GM18502 (cell line): ENCODE measurements at regions not wholly inside any gene's neighbourhood (a gene's known extent, or its start where the extent isn't known, plus 50 kb on each side); places are given as distances from the start of the nearest gene placed in this dataset.

ENCODE experiments used
- ATAC-seq: cut with Tn5 transposase; IDR thresholded peaks from one replicate; pipeline ENCODE4 v1.9.1; 2021; ENCODE audit warnings: mild to moderate bottlenecking; ENCODE audit not compliant: unreplicated experiment, poor library complexity

DNA sequence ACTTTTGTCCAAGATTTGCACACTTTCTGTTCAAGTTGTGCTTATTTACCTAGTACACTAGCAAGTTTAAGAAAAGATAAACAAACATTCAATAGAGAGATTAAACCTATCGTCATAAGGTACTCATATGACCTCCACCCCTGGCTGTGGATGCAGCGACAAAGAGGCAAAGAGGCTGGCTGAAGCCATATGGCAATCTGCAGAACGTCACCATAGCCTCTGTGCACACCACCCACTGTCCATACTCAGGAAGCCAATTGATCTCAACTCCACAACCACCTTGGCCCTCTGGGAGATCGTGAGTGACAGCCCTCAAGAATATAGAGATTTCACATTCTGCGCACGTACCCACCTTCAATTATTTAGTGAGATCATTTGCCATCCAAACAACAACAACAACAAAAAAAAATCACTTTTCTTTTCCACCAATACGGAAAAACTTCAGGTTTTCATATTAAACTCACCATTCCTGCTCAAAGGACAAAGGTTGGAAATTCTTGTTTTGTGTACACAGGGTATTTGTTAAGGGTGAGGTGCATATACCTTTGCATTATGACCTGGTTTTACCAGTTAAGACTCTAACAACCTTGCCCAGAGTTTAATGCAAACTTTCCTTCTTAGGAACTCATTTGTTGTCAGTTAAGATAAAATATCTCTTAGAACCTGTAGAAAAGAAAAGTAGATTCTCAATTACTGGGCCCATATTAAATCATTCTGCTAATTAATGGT is 243.0 kb upstream of the FSTL5 start:
- ATAC-seq: no peak

DNA sequence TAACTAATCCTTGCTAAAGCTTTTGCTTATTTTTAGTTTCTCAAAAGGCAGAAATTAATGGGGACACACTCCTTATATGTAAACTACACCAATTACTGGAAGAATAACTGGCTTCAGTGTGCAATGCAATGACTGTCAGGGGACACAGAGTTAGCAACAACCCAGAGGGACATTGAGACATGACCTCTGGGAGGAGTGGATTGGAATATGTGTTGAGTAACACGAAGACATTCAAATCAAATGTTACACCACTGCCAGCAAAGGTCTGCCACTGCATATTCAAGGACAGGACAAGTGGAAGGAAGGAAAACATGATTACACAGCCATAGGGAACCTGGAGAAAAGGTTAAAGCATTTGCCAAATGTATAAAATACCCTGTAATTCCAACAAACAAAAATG is 240.1 kb upstream of the FSTL5 start:
- no peak for ATAC-seq

DNA sequence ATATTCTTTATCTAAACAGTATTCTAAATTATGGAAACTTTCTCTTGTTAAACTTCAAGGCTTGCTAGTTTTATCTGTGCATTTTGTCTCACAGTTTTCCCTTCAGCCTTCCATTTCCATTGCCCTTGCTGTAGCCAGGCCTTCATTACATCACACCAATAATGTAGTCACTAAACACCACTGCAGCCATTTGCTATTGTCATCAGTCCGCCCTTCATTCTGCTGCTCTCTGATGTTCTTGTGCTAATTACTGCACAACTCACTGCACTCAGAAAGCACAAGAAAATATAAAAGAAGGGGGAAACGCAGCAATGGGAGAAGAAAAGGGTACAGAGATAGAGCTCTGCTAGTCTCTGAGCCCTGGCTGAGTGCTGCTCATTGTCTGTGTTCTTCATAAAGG is 239.6 kb upstream of the FSTL5 start:
- no peak for ATAC-seq

DNA sequence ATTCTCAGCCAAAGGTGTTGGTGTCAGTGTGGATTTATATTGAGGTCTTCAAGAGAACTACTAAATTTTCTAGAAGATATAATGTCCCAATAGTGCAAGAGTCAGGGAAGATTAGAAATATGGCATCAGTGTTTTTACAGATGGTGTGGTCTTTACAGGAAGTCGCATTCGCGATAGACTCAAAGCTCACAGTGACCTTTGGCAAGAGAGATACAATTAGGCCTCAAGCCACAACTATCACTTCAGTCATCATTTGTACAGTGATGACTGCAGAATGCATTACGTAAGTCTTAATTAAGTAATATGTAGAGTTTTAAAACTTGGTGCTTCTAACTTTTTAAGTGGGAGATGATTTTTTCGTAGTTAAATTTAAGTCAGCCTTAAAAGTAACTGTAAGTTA is 237.2 kb upstream of the FSTL5 start:
- ATAC-seq: no peak

DNA sequence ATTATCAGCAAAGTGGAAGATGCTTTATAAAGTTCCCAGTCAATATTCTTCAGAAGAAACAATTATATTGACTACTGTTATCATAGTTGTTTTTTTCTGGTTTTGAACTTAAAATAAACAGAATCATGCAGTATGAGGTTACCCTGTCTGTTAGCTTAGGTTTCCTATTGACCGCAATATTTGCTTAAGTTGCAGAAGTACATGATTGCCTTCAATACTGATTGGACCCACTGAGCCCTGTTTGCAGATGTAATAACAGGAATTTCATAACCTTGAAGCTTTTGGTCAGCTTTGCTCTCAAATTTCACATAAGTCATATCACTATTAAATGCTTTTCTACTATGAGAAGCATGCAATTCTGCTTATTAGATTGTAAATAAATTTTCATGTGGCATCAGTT is 229.1 kb upstream of the FSTL5 start:
- ATAC-seq: peak; percentile 78

DNA sequence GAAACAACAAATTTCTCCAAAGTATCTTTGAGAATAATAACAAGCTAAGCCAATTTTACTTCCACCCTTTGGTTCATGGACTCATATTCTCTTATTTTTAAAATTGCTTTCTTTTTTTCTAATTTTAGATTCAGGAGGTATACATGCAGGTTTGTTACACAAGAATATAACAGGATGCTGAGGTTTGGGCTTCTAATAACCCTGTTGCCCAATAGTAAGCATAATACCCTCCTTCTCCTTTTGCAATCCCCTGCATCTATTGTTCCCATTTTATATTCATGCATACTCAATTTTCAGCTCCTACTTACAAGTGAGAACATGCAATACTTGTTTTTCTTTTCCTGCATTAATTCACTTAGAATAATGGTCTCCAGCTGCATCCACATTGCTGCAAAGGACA is 202.3 kb upstream of the FSTL5 start:
- ATAC-seq: no peak

DNA sequence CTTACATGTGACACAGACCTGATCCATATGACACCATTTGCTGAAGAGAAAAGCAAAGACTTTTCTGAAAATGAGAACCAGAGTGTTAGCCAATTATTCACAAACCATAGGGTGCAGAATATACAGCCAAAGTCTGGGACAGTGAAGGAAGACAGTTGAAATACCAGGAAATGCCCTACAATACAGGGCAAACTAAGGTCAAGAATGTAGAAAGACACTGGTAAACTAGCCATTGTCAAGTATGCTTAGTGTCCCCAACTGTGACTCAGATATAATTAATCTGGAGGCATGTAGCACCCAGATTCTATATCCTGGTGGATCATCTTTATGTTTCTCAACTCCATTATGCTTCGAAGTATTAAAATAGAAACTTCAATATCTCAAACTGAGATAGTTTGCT is 200.9 kb upstream of the FSTL5 start:
- ATAC-seq: no peak

DNA sequence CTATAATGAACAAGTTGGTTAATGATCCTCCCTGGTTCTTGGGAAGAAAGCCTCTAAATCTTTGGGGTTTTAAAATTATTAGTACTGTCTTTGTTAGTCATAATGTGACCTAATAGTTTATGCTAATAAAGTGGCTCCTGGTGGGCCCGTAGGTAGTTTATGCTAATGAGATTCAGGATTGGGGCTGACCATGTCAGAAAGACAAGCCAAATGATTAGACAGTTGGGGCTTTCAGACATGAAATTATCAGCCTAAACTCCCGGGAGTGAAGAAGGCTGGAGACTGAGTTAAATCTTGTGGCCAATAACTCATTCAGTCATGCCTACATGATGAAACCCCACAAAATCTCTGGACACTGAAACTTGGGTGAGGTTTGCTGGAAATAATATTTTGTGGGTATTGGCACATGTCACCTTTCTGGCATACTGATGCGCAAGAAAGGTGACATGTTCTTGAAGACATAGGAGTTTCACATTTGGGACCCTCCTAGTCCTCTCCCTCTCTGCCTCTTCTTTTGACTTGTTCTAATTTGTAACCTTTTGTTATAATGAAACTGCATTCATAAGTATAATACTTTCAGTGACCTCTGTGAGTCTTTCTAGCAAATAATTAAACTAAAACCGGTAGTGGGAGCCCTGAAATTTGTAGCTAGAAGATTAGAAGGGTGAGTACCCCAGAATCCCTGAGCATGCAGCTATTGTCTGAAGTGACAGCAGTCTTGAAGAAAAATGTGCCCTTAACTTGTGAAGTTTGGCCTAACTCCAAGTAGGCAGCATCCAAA is 196.8 kb upstream of the FSTL5 start:
- no peak for ATAC-seq

DNA sequence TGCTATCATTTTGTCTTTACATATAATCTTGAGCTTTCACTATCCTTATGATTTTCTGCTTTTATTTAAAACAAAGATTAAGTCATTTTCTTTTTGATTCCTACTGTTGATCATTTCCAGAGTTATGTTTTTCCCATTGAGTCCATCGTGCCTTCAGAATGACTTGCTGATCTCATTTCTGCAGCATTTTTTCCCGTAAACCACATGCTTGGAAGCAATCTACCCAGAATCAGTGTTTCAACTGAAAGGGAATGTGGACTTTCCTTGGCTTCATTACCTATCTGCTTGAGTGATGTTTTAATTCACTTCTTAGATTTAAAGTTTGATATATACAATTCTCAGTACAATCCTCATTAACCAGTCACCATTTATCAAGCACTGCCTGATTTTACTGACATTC is 192.4 kb upstream of the FSTL5 start:
- no peak for ATAC-seq

DNA sequence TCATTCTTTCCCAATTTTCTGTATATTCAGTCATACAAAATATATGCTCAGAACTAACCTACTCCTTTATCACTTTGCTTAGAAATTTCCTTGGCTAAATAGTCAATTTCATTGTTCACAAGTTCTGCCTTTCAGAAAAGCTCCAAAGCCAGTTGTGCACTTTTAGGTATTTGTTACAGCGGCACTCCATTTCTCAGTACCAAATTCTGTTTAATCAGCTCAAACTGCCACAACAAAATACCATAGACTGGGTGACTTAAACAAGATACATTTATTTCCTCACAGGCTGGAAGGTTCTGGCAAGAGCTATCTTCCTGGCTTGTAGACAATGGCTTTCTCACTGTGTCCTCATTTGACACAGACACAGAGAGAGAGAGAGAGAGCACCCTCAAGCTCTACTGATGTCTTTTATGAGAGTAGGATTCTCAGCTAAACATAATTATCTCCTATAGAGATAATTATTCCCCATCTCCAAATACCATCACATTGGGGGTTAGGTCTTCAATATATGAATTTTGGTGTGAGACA is 188.8 kb upstream of the FSTL5 start:
- no peak for ATAC-seq

DNA sequence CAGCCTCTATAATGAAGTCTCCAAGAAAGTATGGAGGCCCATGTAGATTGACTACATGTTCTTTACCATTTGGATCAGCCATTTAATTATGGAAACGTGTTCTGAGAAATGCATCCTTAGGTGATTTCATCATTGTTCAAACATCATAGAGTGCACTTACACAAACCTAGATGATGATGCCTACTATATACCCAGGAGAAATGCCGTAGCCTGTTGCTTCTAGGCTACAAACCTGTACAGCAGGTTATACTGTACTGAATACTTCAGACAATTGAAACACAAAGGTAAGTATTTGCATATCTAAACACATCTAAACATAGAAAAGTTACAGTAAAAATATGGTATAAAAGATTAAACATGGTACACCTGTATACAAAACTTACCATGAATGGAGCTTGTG is 186.5 kb upstream of the FSTL5 start:
- ATAC-seq: no peak

DNA sequence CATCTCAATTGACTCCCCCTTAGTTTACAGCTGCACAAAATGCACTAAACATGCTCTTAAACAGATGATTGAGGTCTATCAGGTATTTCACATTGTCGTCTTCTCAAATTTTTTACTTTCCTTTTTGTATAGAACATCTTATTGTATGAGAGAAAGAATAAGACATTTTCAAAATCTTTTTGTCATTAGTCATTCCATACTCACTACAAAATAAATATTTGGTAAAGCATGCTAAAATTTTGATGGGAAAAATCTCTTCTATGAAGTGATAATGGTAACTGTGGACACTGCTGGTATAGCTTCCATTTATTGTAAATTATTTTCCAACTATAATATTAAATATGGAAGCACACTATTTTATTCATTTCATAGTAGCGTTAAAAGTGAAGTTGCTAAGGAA is 185.6 kb upstream of the FSTL5 start:
- ATAC-seq: no peak

DNA sequence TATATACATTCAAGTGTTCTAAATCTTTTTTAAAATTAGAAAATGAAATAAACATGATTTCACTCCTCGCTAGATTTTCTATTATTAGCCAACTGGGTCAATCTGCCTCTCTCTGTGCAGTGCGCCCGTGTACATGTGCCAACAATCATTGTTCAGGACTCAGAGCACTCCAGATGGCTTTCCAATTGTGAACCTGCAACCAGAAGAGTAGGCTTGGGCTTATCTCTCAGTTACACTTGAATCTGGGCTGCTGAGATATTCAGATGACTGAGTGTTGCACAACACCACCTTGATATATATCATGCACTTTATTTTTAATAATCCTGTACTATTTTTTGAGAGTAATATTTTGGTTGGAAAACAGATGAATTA is 184.0 kb upstream of the FSTL5 start:
- ATAC-seq: no peak

DNA sequence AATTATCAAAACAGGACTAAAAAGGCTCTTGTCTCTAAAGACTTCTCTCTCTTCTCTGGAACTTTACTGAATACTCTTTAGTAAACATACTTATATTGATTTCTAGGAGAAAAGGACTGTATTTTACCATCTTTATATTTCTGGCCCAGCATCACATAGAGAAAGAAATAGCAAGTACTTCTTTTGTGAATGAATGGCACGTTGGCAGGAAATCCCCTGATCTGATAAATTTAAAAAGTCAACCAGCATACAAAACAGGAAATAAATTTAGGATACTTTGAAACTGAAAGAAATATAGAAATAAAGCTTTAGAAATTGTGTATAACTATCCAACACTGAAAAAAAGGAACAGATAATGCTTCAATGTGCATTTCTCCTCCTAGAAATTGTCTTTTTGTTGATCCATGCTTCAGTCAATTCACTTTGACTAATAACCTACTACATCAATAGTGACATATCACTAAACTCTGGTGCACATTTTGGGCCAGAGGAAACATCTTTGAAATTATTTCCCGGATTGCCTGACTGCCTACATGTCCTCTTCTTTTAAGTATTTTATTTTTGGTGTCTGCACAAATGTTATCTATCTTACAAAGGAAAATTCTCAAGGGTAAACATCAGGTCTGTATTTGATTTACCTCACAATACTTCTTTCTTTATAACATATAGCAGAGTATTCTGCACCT is 183.5 kb upstream of the FSTL5 start:
- ATAC-seq: no peak

DNA sequence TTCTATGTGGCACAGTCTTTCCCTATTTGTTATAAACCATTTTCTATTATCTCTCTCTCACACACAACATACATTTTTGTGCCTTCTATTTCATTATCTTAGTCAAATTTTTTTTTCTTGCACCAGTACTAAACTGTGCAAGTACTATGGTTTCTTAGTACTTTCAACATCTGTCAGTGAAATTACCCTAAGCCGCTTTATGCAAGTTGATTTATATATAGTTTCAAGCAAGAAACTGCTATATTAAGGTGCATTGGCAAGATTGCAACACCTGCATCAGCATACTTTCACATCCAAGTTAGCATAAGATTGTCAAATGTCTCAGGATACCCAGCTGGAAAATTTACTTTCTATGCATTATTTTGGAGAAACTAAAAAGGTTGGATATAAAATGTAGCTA is 180.2 kb upstream of the FSTL5 start:
- ATAC-seq: no peak

DNA sequence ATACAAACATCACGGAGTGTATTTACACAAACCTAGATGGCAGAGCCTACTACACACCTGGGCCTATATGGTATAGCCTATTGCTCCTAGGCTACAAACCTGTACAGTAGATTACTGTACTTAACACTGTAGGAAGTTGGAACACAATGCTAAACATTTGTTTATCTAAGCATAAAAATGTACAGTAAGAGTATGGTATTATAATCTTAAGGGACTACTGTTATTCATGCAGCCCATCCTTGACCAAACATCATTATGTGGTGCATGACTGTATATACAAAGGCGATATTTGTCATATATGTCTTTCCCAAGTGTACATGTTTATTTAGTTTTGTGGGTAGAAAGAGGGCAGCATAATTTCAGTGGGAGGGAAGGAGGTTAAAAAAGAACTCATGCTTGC is 177.7 kb upstream of the FSTL5 start:
- ATAC-seq: no peak

DNA sequence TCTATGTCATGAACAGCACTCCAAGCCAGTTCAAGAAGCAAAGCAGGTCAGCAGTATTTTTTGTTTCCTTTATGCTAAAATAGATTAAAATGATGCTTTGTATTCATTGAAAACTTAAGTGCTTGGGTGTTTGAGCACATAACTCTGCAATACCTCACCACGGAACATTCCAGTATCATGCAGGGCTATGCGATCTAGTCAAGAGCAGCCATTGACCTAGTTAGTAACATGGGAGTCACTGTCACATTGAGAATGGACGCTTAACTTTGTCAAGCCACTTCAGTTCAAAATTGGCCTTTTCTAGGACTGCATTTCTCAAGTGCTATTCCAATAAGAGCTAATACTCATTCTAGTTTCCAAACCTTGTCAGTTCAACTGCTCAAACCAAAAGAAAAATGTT is 160.1 kb upstream of the FSTL5 start:
- no peak for ATAC-seq

DNA sequence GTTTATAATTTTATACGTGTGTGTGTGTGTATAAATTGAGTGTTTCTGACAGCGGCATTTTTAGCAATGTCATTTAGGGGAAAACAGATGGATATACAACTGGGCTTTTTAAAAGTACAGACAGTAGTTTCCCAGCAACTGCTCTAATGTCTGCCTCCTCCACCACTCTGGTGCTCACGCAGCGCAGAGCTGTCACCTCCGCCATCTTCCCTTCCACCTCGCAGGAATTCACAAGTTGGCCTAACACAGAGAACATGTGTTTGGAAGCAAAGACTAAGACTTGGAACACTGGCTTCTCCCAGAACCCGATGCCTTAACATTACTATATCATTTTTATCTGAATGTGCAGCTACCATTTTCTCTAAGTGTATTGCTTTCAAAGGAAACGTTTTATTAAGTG is 158.3 kb upstream of the FSTL5 start:
- ATAC-seq: no peak

DNA sequence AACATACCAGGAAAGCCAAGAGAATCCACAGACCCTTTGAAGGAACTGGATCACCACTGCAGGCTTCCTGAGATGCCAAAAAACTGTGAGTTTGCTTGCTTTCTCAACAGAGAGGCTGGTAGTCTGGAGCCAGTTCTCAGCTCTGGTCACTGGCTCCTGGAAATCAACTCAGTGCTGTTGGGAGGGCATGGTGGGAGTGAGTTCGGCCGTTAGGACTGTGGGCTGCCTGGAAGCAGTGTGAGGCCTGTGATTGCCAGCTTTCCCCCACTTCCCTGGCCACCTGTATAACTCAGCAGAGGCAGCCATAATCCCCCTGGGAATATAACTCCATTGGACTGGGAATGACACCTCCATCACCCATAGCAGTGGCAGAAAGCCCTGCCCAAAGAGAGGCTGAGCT is 122.0 kb upstream of the FSTL5 start:
- no peak for ATAC-seq

DNA sequence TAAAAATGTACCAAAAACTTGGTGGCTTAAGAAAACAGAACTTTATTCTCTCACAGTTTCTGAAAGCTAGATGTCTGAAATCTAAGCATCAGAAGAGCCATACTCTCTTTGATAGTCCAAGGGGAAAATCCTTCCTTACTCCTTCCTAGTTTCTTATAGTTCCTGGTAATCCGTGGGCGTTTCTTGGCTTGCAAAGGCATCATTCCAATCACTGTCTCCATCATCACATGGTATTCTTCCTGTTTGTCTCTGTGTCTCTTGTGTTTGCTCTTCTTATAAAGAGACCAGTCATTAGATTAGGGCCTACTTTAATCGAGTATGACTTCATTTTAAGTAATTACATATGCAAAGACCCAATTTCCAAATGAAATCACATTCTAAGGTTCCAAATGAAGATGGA is 118.9 kb upstream of the FSTL5 start:
- no peak for ATAC-seq

DNA sequence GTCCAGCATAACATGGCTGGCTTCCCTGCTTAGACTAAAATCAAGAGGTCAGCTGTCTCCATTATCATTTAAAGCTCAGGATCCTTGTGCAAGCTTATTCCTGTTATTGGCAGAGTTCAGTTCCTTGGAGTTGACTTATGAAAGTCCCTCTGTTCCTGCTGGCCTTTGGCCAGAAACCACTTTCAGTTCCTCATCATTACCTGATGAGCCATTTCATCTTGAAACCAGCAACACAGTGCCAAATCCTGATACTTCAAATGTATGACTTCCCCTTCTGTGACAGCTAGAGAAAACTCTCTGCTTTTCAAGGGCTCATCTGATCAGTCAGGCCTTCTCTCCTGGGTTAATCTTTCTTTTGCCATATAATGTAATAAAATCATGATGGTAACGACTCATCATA is 110.6 kb upstream of the FSTL5 start:
- ATAC-seq: peak; percentile 92
